ENCODE measurements at regions not wholly inside any gene's neighbourhood (a gene's known extent, or its start where the extent isn't known, plus 50 kb on each side); places are given as distances from the start of the nearest gene placed in this dataset.

GRCh38 chr9:23120630-23121029, 674.0 kb downstream of the DMRTA1 start:
- peaks cover 12% of the 10 kb centered on the region for H3K27me3 Mint-ChIP-seq (ENCODE audit: insufficient read depth, unreplicated experiment)
- no peak for DNase-seq (ENCODE audit: unreplicated experiment)
- no peaks in the 10 kb centered on the region for H3K9me3 Mint-ChIP-seq (ENCODE audit: unreplicated experiment)
- no TSS peak for BruUV-seq (replicated peaks)
- H3K4me1 Mint-ChIP-seq (ENCODE audit: insufficient read depth, unreplicated experiment), result no peaks in the 10 kb centered on the region
- peaks cover 6% of the 10 kb centered on the region for H3K36me3 Mint-ChIP-seq (ENCODE audit: insufficient read depth, unreplicated experiment)
- no peak overlapping the region for H3K27ac Mint-ChIP-seq (ENCODE audit: low read depth, unreplicated experiment)
- CTCF ChIA-PET, result no interaction called here
- H3K4me3 Mint-ChIP-seq (ENCODE audit: unreplicated experiment), result no peak overlapping the region
- POLR2A ChIA-PET, result no interaction called here
- intact Hi-C loops (cut with micrococcal nuclease), result loop anchor here (5.0 kb wide), 1 partner anchor 767 kb away; no protein-coding TSS in a partner anchor
- TF ChIP-seq, protein P1, sequence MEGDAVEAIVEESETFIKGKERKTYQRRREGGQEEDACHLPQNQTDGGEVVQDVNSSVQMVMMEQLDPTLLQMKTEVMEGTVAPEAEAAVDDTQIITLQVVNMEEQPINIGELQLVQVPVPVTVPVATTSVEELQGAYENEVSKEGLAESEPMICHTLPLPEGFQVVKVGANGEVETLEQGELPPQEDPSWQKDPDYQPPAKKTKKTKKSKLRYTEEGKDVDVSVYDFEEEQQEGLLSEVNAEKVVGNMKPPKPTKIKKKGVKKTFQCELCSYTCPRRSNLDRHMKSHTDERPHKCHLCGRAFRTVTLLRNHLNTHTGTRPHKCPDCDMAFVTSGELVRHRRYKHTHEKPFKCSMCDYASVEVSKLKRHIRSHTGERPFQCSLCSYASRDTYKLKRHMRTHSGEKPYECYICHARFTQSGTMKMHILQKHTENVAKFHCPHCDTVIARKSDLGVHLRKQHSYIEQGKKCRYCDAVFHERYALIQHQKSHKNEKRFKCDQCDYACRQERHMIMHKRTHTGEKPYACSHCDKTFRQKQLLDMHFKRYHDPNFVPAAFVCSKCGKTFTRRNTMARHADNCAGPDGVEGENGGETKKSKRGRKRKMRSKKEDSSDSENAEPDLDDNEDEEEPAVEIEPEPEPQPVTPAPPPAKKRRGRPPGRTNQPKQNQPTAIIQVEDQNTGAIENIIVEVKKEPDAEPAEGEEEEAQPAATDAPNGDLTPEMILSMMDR (IDR thresholded peaks at IDR 0.05; ENCODE audit: unreplicated experiment), result no peak

- Mint-ChIP-seq H3K36me3 (ENCODE audit: insufficient read depth, unreplicated experiment) (peaks cover 6% of the 10 kb centered on the region), H3K27me3 (ENCODE audit: insufficient read depth, unreplicated experiment) (peaks cover 23% of the 10 kb centered on the region), H3K4me1 (ENCODE audit: insufficient read depth, unreplicated experiment) (no peaks in the 10 kb centered on the region), H3K27ac (ENCODE audit: low read depth, unreplicated experiment) (no peak overlapping the region), H3K9me3 (ENCODE audit: unreplicated experiment) (no peaks in the 10 kb centered on the region), H3K4me3 (ENCODE audit: unreplicated experiment) (no peak overlapping the region)
- DNase-seq (ENCODE audit: unreplicated experiment), result peak; percentile 27
- no TSS peak for BruUV-seq (replicated peaks)
- TF ChIP-seq, protein P1 (IDR thresholded peaks at IDR 0.05; ENCODE audit: unreplicated experiment), result peak; percentile 37
- CTCF ChIA-PET, result interaction anchor here (0.7 to 1.3 kb wide), 3 partner anchors 15 to 369 kb away, joined by 3 to 5 read pairs (median 3); no protein-coding TSS in a partner anchor
- POLR2A ChIA-PET, result no interaction called here
- intact Hi-C loops (cut with micrococcal nuclease), result loop anchor here (1.0 to 5.0 kb wide), 2 partner anchors 369 to 764 kb away; no protein-coding TSS in a partner anchor
Observed at GRCh38 chr9:23123048-23123632, 676.5 kb downstream of the DMRTA1 start.

- POLR2A ChIA-PET, result interaction anchor here (0.5 kb wide), 1 partner anchor 1032 kb away, joined by 3 read pairs; no protein-coding TSS in a partner anchor
- TF ChIP-seq, protein P1 (IDR thresholded peaks at IDR 0.05; ENCODE audit: unreplicated experiment), result no peak
- Mint-ChIP-seq H3K36me3 (ENCODE audit: insufficient read depth, unreplicated experiment) (no peaks in the 10 kb centered on the region), H3K27me3 (ENCODE audit: insufficient read depth, unreplicated experiment) (peaks cover 23% of the 10 kb centered on the region), H3K9me3 (ENCODE audit: unreplicated experiment) (peaks cover 6% of the 10 kb centered on the region), H3K4me1 (ENCODE audit: insufficient read depth, unreplicated experiment) (no peaks in the 10 kb centered on the region), H3K27ac (ENCODE audit: low read depth, unreplicated experiment) (no peak overlapping the region), H3K4me3 (ENCODE audit: unreplicated experiment) (no peak overlapping the region)
- no peak for DNase-seq (ENCODE audit: unreplicated experiment)
- intact Hi-C loops (cut with micrococcal nuclease), result no loop called here
- CTCF ChIA-PET, result no interaction called here
- BruUV-seq (replicated peaks), result no TSS peak
Observed at GRCh38 chr9:23145467-23145866, 680.6 kb downstream of the ELAVL2 start.

- no peak overlapping the region for H3K27ac Mint-ChIP-seq (ENCODE audit: low read depth, unreplicated experiment)
- peaks cover 41% of the 10 kb centered on the region for H3K27me3 Mint-ChIP-seq (ENCODE audit: insufficient read depth, unreplicated experiment)
- H3K4me3 Mint-ChIP-seq (ENCODE audit: unreplicated experiment), result no peak overlapping the region
- H3K9me3 Mint-ChIP-seq (ENCODE audit: unreplicated experiment), result no peaks in the 10 kb centered on the region
- no peaks in the 10 kb centered on the region for H3K4me1 Mint-ChIP-seq (ENCODE audit: insufficient read depth, unreplicated experiment)
- TF ChIP-seq, protein P1 (IDR thresholded peaks at IDR 0.05; ENCODE audit: unreplicated experiment), result no peak
- intact Hi-C loops (cut with micrococcal nuclease), result no loop called here
- POLR2A ChIA-PET, result no interaction called here
- CTCF ChIA-PET, result interaction anchor here (0.5 kb wide), 1 partner anchor 267 kb away, joined by 3 read pairs; no protein-coding TSS in a partner anchor
- H3K36me3 Mint-ChIP-seq (ENCODE audit: insufficient read depth, unreplicated experiment), result no peaks in the 10 kb centered on the region
- BruUV-seq (replicated peaks), result no TSS peak
- DNase-seq (ENCODE audit: unreplicated experiment), result peak; percentile 1
Observed at GRCh38 chr9:23153058-23153457, 673.0 kb downstream of the ELAVL2 start.
